CD14-positive monocyte (primary cell): ENCODE measurements at regions not wholly inside any gene's neighbourhood (a gene's known extent, or its start where the extent isn't known, plus 50 kb on each side); places are given as distances from the start of the nearest gene placed in this dataset.

ENCODE experiments used
- DNase-seq, 3 donors: peaks; one replicate each; pipeline ENCODE4 v3.0.0-alpha.2; 2011 to 2022
- H2AFZ ChIP-seq: 2 replicates; pipeline ENCODE4 v1.6.0; 2012; ENCODE audit warnings: mild to moderate bottlenecking, low read depth, low read length, inconsistent platforms; ENCODE audit not compliant: insufficient read depth, poor library complexity, severe bottlenecking
- H3K27ac ChIP-seq, 2 donors: 1 replicate in 1 of 2; 2 replicates in 1 of 2; pipeline ENCODE4 v1.5.1; 2012 to 2013; ENCODE audit warnings: low read length in 2 of 2, control low read depth in 1 of 2, inconsistent platforms in 1 of 2, low read depth in 1 of 2, mild to moderate bottlenecking in 1 of 2
- H3K27me3 ChIP-seq, 2 donors: one replicate each; pipeline versions ENCODE4 v1.6.0 to v1.6.1; 2011 to 2013; ENCODE audit warnings: low read length in 2 of 2; ENCODE audit not compliant: control insufficient read depth in 2 of 2, insufficient read depth in 2 of 2
- H3K36me3 ChIP-seq, 2 donors: replicated peaks in 1 of 2; 1 replicate in 1 of 2; 2 replicates in 1 of 2; pipeline versions ENCODE4 v1.5.1 to v1.6.1; 2012 to 2013; ENCODE audit warnings: low read length in 2 of 2, control low read depth in 1 of 2, inconsistent platforms in 1 of 2, mild to moderate bottlenecking in 1 of 2; ENCODE audit not compliant: insufficient read depth in 2 of 2, control insufficient read depth in 1 of 2
- H3K4me1 ChIP-seq, 2 donors: 1 replicate in 1 of 2; 2 replicates in 1 of 2; pipeline versions ENCODE4 v1.5.1 to v1.6.1; 2012 to 2013; ENCODE audit warnings: low read length in 2 of 2, control low read depth in 1 of 2, inconsistent platforms in 1 of 2, mild to moderate bottlenecking in 1 of 2, moderate library complexity in 1 of 2; ENCODE audit not compliant: insufficient read depth in 2 of 2, control insufficient read depth in 1 of 2
- H3K4me2 ChIP-seq: replicated peaks from 2 replicates; pipeline ENCODE3; 2012; ENCODE audit warnings: low read length, moderate library complexity, mild to moderate bottlenecking; ENCODE audit not compliant: poor library complexity, severe bottlenecking; ENCODE audit errors: extremely low read depth
- H3K4me3 ChIP-seq, 3 experiments: fragments of 200-600 bp in 1 of 3; sonication (generic) in 1 of 3; replicated peaks in 1 of 3; 1 replicate in 2 of 3; 2 replicates in 1 of 3; pipeline ENCODE4 v1.5.1; 2011 to 2013; ENCODE audit warnings: low read length in 3 of 3, mild to moderate bottlenecking in 3 of 3, control low read depth in 2 of 3, low read depth in 2 of 3, inconsistent platforms in 1 of 3, moderate library complexity in 1 of 3
- H3K79me2 ChIP-seq: 2 replicates; pipeline ENCODE4 v1.6.0; 2012; ENCODE audit warnings: mild to moderate bottlenecking, control low read depth, inconsistent platforms, low read length, moderate library complexity; ENCODE audit not compliant: insufficient read depth
- H3K9ac ChIP-seq: 2 replicates; pipeline ENCODE4 v1.6.0; 2017; ENCODE audit warnings: low read length, mild to moderate bottlenecking; ENCODE audit not compliant: insufficient read depth, poor library complexity, severe bottlenecking
- H3K9me3 ChIP-seq, 2 donors: replicated peaks in 1 of 2; 1 replicate in 1 of 2; 2 replicates in 1 of 2; pipeline versions ENCODE4 v1.5.1 to v1.6.1; 2012 to 2013; ENCODE audit warnings: low read length in 2 of 2, control low read depth in 1 of 2; ENCODE audit not compliant: control insufficient read depth in 1 of 2, insufficient read depth in 1 of 2
- H4K20me1 ChIP-seq: 2 replicates; pipeline ENCODE4 v1.6.0; 2012; ENCODE audit warnings: mild to moderate bottlenecking, low read length, control low read depth, moderate library complexity; ENCODE audit not compliant: insufficient read depth
- H3K27ac Mint-ChIP-seq, 7 donors: one replicate each; pipeline ENCODE4 v1.8.0; 2020; ENCODE audit warnings: mild to moderate bottlenecking in 7 of 7, mixed read lengths in 7 of 7, moderate library complexity in 6 of 7, inconsistent platforms in 2 of 7
- H3K27me3 Mint-ChIP-seq, 3 donors: one replicate each; pipeline ENCODE4 v1.8.0; 2021 to 2022; ENCODE audit warnings: low read depth in 3 of 3, mild to moderate bottlenecking in 3 of 3, mixed read lengths in 3 of 3, moderate library complexity in 3 of 3, inconsistent platforms in 1 of 3
- H3K36me3 Mint-ChIP-seq, 2 donors: one replicate each; pipeline ENCODE4 v1.8.0; 2020; ENCODE audit warnings: mixed read lengths in 2 of 2, inconsistent platforms in 1 of 2, mild to moderate bottlenecking in 1 of 2
- H3K4me1 Mint-ChIP-seq: one replicate; pipeline ENCODE4 v1.8.0; 2020; ENCODE audit warnings: mild to moderate bottlenecking, mixed read lengths
- H3K4me3 Mint-ChIP-seq, 2 donors: one replicate each; pipeline ENCODE4 v1.8.0; 2020; ENCODE audit warnings: mild to moderate bottlenecking in 2 of 2, mixed read lengths in 2 of 2, moderate library complexity in 1 of 2
- H3K9me3 Mint-ChIP-seq, 7 donors: one replicate each; pipeline ENCODE4 v1.8.0; 2020 to 2022; ENCODE audit warnings: mixed read lengths in 7 of 7, mild to moderate bottlenecking in 6 of 7, moderate library complexity in 6 of 7, inconsistent platforms in 2 of 7
- CTCF ChIP-seq: fragments of 200-600 bp; IDR thresholded peaks from one replicate; pipeline ENCODE4 v1.8.0; 2022; ENCODE audit warnings: antibody characterized with exemption, mild to moderate bottlenecking
- WGBS: methylation state at CpG from one replicate; pipeline ENCODE4 v1.1.5; 2013; ENCODE audit warnings: missing lambda C conversion rate; ENCODE audit not compliant: insufficient coverage; 5-methylcytosine and 5-hydroxymethylcytosine counted together
- intact Hi-C, 2 donors: fragments of 100-400 bp; cut with micrococcal nuclease; formaldehyde crosslinking; loops; one replicate each; pipeline versions ENCODE4 v1.15.0 to v1.15.1; 2023

GRCh38 chr2:221241072-221241471, 331.0 kb downstream of the EPHA4 start:
- intact Hi-C loops, result no loop called here
- H3K36me3 ChIP-seq, result no peaks in the 10 kb centered on the region
- H2AFZ ChIP-seq, result no peak overlapping the region
- H3K4me1 ChIP-seq, result no peaks in the 10 kb centered on the region
- no peak overlapping the region for H3K4me3 ChIP-seq
- H3K36me3 Mint-ChIP-seq, result no peaks in the 10 kb centered on the region
- no peaks in the 10 kb centered on the region for H3K79me2 ChIP-seq
- no peaks in the 10 kb centered on the region for H3K27me3 Mint-ChIP-seq
- no peaks in the 10 kb centered on the region for H4K20me1 ChIP-seq
- no peaks in the 10 kb centered on the region for H3K9me3 ChIP-seq
- H3K9me3 Mint-ChIP-seq, result peaks cover 0 to 4% (median 0%) of the 10 kb centered on the region in 7 donors
- no peak overlapping the region for H3K27ac Mint-ChIP-seq
- no peak for TF ChIP-seq CTCF
- no peak for DNase-seq
- no peaks in the 10 kb centered on the region for H3K27me3 ChIP-seq
- H3K27ac ChIP-seq, result no peak overlapping the region
- no peak overlapping the region for H3K4me3 Mint-ChIP-seq
- 79% methylated on average over 2 of the region's 3 CpGs for WGBS
- H3K4me1 Mint-ChIP-seq, result no peaks in the 10 kb centered on the region
- H3K4me2 ChIP-seq, result no peak overlapping the region
- H3K9ac ChIP-seq, result no peak overlapping the region

GRCh38 chr2:221243771-221244170, 328.3 kb downstream of the EPHA4 start:
- Histone ChIP-seq H3K9ac (no peak overlapping the region), H3K27ac (no peak overlapping the region), H3K79me2 (no peaks in the 10 kb centered on the region), H3K9me3 (no peaks in the 10 kb centered on the region), H3K36me3 (no peaks in the 10 kb centered on the region), H3K4me3 (no peak overlapping the region), H3K4me1 (no peaks in the 10 kb centered on the region), H4K20me1 (no peaks in the 10 kb centered on the region), H3K27me3 (no peaks in the 10 kb centered on the region), H3K4me2 (no peak overlapping the region), H2AFZ (no peak overlapping the region)
- intact Hi-C loops, result no loop called here
- H3K4me1 Mint-ChIP-seq, result no peaks in the 10 kb centered on the region
- H3K36me3 Mint-ChIP-seq, result no peaks in the 10 kb centered on the region
- no peak for TF ChIP-seq CTCF
- DNase-seq, result no peak
- no peaks in the 10 kb centered on the region for H3K27me3 Mint-ChIP-seq
- no peak overlapping the region for H3K4me3 Mint-ChIP-seq
- no CpG with 5 or more reads among the region's 2 CpGs for WGBS
- peaks cover 0 to 6% (median 3%) of the 10 kb centered on the region in 7 donors for H3K9me3 Mint-ChIP-seq
- no peak overlapping the region for H3K27ac Mint-ChIP-seq
